ENCODE measurements at regions not wholly inside any gene's neighbourhood (a gene's known extent, or its start where the extent isn't known, plus 50 kb on each side); places are given as distances from the start of the nearest gene placed in this dataset.
"Not testable (repeated sequence)": the region's sequence is repeated elsewhere in the genome, so short reads cannot be mapped to it uniquely, and the experiment has no call there.

GRCh38 chrX:11836284-11836683 lies 78.2 kb downstream of the MSL3 start:
- in situ Hi-C loops (cut with HindIII; ENCODE audit: low pct_ligation_motif_present, low pct_unique_long_range_greater_than_20kb, low sequenced_read_pairs) = no loop called here
- DNase-seq = no peak

GRCh38 chrX:11837437-11837836 lies 79.4 kb downstream of the MSL3 start:
- in situ Hi-C loops (cut with HindIII; ENCODE audit: low pct_ligation_motif_present, low pct_unique_long_range_greater_than_20kb, low sequenced_read_pairs) = no loop called here
- DNase-seq = no peak

GRCh38 chrX:11864171-11864570 lies 106.1 kb downstream of the MSL3 start:
- DNase-seq = no peak
- in situ Hi-C loops (cut with HindIII; ENCODE audit: low pct_ligation_motif_present, low pct_unique_long_range_greater_than_20kb, low sequenced_read_pairs) = no loop called here

- DNase-seq = peak; percentile 17
- in situ Hi-C loops (cut with HindIII; ENCODE audit: low pct_ligation_motif_present, low pct_unique_long_range_greater_than_20kb, low sequenced_read_pairs) = no loop called here
Observed at GRCh38 chrX:11867610-11868345, 109.7 kb downstream of the MSL3 start.

- no peak for DNase-seq
- in situ Hi-C loops (cut with HindIII; ENCODE audit: low pct_ligation_motif_present, low pct_unique_long_range_greater_than_20kb, low sequenced_read_pairs) = no loop called here
Observed at GRCh38 chrX:11870789-11871188, 112.8 kb downstream of the MSL3 start.

GRCh38 chrX:11881485-11882170 lies 123.6 kb downstream of the MSL3 start:
- in situ Hi-C loops (cut with HindIII; ENCODE audit: low pct_ligation_motif_present, low pct_unique_long_range_greater_than_20kb, low sequenced_read_pairs) = no loop called here
- no peak for DNase-seq

- no peak for DNase-seq
- in situ Hi-C loops (cut with HindIII; ENCODE audit: low pct_ligation_motif_present, low pct_unique_long_range_greater_than_20kb, low sequenced_read_pairs) = no loop called here
Observed at GRCh38 chrX:11886745-11887144, 128.7 kb downstream of the MSL3 start.

- in situ Hi-C loops (cut with HindIII; ENCODE audit: low pct_ligation_motif_present, low pct_unique_long_range_greater_than_20kb, low sequenced_read_pairs) = no loop called here
- no peak for DNase-seq
Observed at GRCh38 chrX:11887175-11887574, 129.1 kb downstream of the MSL3 start.

- in situ Hi-C loops (cut with HindIII; ENCODE audit: low pct_ligation_motif_present, low pct_unique_long_range_greater_than_20kb, low sequenced_read_pairs) = no loop called here
- no peak for DNase-seq
Observed at GRCh38 chrX:11888421-11888820, 130.4 kb downstream of the MSL3 start.

GRCh38 chrX:11889791-11890190 lies 131.8 kb downstream of the MSL3 start:
- DNase-seq = no peak
- in situ Hi-C loops (cut with HindIII; ENCODE audit: low pct_ligation_motif_present, low pct_unique_long_range_greater_than_20kb, low sequenced_read_pairs) = no loop called here

- no peak for DNase-seq
- in situ Hi-C loops (cut with HindIII; ENCODE audit: low pct_ligation_motif_present, low pct_unique_long_range_greater_than_20kb, low sequenced_read_pairs) = no loop called here
Observed at GRCh38 chrX:11890836-11891514, 132.9 kb downstream of the MSL3 start.

GRCh38 chrX:11893933-11894710 lies 136.1 kb downstream of the MSL3 start:
- DNase-seq = peak; percentile 71
- in situ Hi-C loops (cut with HindIII; ENCODE audit: low pct_ligation_motif_present, low pct_unique_long_range_greater_than_20kb, low sequenced_read_pairs) = no loop called here

- peak; percentile 49 for DNase-seq
Observed at GRCh38 chrX:11899091-11899490, 141.1 kb downstream of the MSL3 start.

GRCh38 chrX:11905933-11906332 lies 147.9 kb downstream of the MSL3 start:
- in situ Hi-C loops (cut with HindIII; ENCODE audit: low pct_ligation_motif_present, low pct_unique_long_range_greater_than_20kb, low sequenced_read_pairs) = not testable (repeated sequence)

More at GRCh38 chrX:11899091-11899490, 141.1 kb downstream of the MSL3 start:
- in situ Hi-C loops (cut with HindIII; ENCODE audit: low pct_ligation_motif_present, low pct_unique_long_range_greater_than_20kb, low sequenced_read_pairs) = no loop called here

GRCh38 chrX:11908371-11908770 lies 150.3 kb downstream of the MSL3 start:
- DNase-seq = peak; percentile 33
- in situ Hi-C loops (cut with HindIII; ENCODE audit: low pct_ligation_motif_present, low pct_unique_long_range_greater_than_20kb, low sequenced_read_pairs) = no loop called here

More at GRCh38 chrX:11905933-11906332, 147.9 kb downstream of the MSL3 start:
- not testable (repeated sequence) for DNase-seq

GRCh38 chrX:11913001-11913400 lies 155.0 kb downstream of the MSL3 start:
- no peak for DNase-seq
- in situ Hi-C loops (cut with HindIII; ENCODE audit: low pct_ligation_motif_present, low pct_unique_long_range_greater_than_20kb, low sequenced_read_pairs) = no loop called here

- no peak for DNase-seq
- in situ Hi-C loops (cut with HindIII; ENCODE audit: low pct_ligation_motif_present, low pct_unique_long_range_greater_than_20kb, low sequenced_read_pairs) = no loop called here
Observed at GRCh38 chrX:11929476-11929875, 171.4 kb downstream of the MSL3 start.

- in situ Hi-C loops (cut with HindIII; ENCODE audit: low pct_ligation_motif_present, low pct_unique_long_range_greater_than_20kb, low sequenced_read_pairs) = no loop called here
- no peak for DNase-seq
Observed at GRCh38 chrX:11932423-11932822, 174.4 kb downstream of the MSL3 start.

- DNase-seq = no peak
- in situ Hi-C loops (cut with HindIII; ENCODE audit: low pct_ligation_motif_present, low pct_unique_long_range_greater_than_20kb, low sequenced_read_pairs) = no loop called here
Observed at GRCh38 chrX:11934089-11934488, 176.1 kb downstream of the MSL3 start.

Measured in ACHN (cell line).